EL (cell line): ENCODE measurements at regions not wholly inside any gene's neighbourhood (a gene's known extent, or its start where the extent isn't known, plus 50 kb on each side); places are given as distances from the start of the nearest gene placed in this dataset.
A peak's percentile ranks its signal among the peaks of the same experiment; 100 is the strongest.

Experiments
- DNase-seq: peaks from one replicate; pipeline ENCODE4 v3.0.0-alpha.2; 2016

- DNase-seq, result no peak
These were observed 60.6 kb upstream of the CD34 start for GRCh38 chr1:207971331-207972219.

GRCh38 chr1:207970329-207971233 is 59.7 kb upstream of the CD34 start:
- no peak for DNase-seq

GRCh38 chr1:207969528-207969927 is 58.6 kb upstream of the CD34 start:
- no peak for DNase-seq

- DNase-seq, result no peak
These were observed 57.6 kb upstream of the CD34 start for GRCh38 chr1:207968521-207969009.

GRCh38 chr1:207967703-207968102 is 56.8 kb upstream of the CD34 start:
- no peak for DNase-seq

GRCh38 chr1:207966521-207966920 is 55.6 kb upstream of the CD34 start:
- no peak for DNase-seq

- DNase-seq, result no peak
These were observed 54.8 kb upstream of the CD34 start for GRCh38 chr1:207965392-207966387.

- DNase-seq, result peak; percentile 81
These were observed 53.5 kb upstream of the CD34 start for GRCh38 chr1:207964195-207964966.

- DNase-seq, result peak; percentile 86
These were observed 52.7 kb upstream of the CD34 start for GRCh38 chr1:207963427-207964194.

- DNase-seq, result peak; percentile 25
These were observed 51.9 kb upstream of the CD34 start for GRCh38 chr1:207962716-207963426.
